HepG2 (cell line): ENCODE measurements at regions not wholly inside any gene's neighbourhood (a gene's known extent, or its start where the extent isn't known, plus 50 kb on each side); places are given as distances from the start of the nearest gene placed in this dataset.

Source experiments
- ATAC-seq: fragments of 200-7000 bp; cut with Tn5 transposase; 3 replicates; pipeline ENCODE4 v1.9.1; 2020; ENCODE audit warnings: mild to moderate bottlenecking, moderate library complexity
- BruUV-seq: library from RNA; stranded (reverse); fragments of 400-500 nt; replicated peaks from 2 replicates; lab custom pipeline; 2021; lab: Mats Ljungman, UMichigan
- CTCF ChIA-PET: fragments of 300-600 bp; formaldehyde crosslinking; extraction: SDS; loops from one replicate; lab custom pipeline; 2021; ENCODE audit warnings: low total read pairs, inconsistent platforms, low intra/inter-chr PET ratio; lab: Yijun Ruan, JAX
- POLR2A ChIA-PET: fragments of 350-600 bp; sonication (Branson Sonifier 250); formaldehyde crosslinking; loops from one replicate; lab custom pipeline; 2020; ENCODE audit warnings: antibody characterized with exemption, inconsistent platforms; lab: Yijun Ruan, JAX
- DNase-seq: peaks from one replicate; pipeline ENCODE4 v3.0.0-alpha.2; 2015; ENCODE audit warnings: low spot score
- FAIRE-seq: peaks from 3 replicates; lab custom pipeline; 2011; peaks lifted over from hg19 to GRCh38; lab: Jason Lieb, UNC
- H2AFZ ChIP-seq: one replicate; pipeline ENCODE4 v1.6.1; 2011; ENCODE audit warnings: low read length, inconsistent platforms
- H3K27ac ChIP-seq: fragments of 300-600 bp; 3 replicates; pipeline ENCODE4 v1.8.0; 2011; ENCODE audit warnings: mixed run types, mild to moderate bottlenecking, mixed read lengths, low read length, inconsistent platforms; ENCODE audit not compliant: insufficient read depth; ENCODE audit errors: extremely low read length
- H3K27me3 ChIP-seq, 2 experiments: fragments of 200-600 bp in 1 of 2; 2 replicates in 1 of 2; 3 replicates in 1 of 2; pipeline versions ENCODE4 v1.6.0 to v1.8.0; 2011; ENCODE audit warnings: low read length in 2 of 2, mild to moderate bottlenecking in 2 of 2, moderate library complexity in 2 of 2, inconsistent platforms in 1 of 2; ENCODE audit not compliant: insufficient read depth in 2 of 2, control insufficient read depth in 1 of 2
- H3K36me3 ChIP-seq, 2 experiments: fragments of 200-600 bp in 1 of 2; replicated peaks in 1 of 2; 2 replicates in 1 of 2; 3 replicates in 1 of 2; pipeline versions ENCODE4 v1.5.1 to v1.8.0; 2011; ENCODE audit warnings: low read length in 2 of 2, inconsistent platforms in 1 of 2; ENCODE audit not compliant: insufficient read depth in 2 of 2, control insufficient read depth in 1 of 2
- H3K4me1 ChIP-seq: 2 replicates; pipeline ENCODE4 v1.5.1; 2012; ENCODE audit warnings: low read length, inconsistent platforms; ENCODE audit not compliant: insufficient read depth
- H3K4me2 ChIP-seq: 2 replicates; pipeline ENCODE4 v1.6.0; 2011; ENCODE audit warnings: low read depth, low read length, inconsistent platforms
- H3K4me3 ChIP-seq, 3 experiments: fragments of 200-600 bp in 1 of 3; sonication (generic), shearing (Covaris generic) in 1 of 3; replicated peaks in 1 of 3; 2 replicates each; pipeline ENCODE4 v1.5.1; 2011 to 2016; ENCODE audit warnings: low read length in 3 of 3, inconsistent platforms in 2 of 3, low read depth in 2 of 3, mild to moderate bottlenecking in 2 of 3, control low read depth in 1 of 3, mixed read lengths in 1 of 3; ENCODE audit not compliant: insufficient read depth in 1 of 3
- H3K79me2 ChIP-seq: one replicate; pipeline ENCODE4 v1.6.1; 2011; ENCODE audit warnings: low read length, inconsistent platforms; ENCODE audit not compliant: insufficient read depth
- H3K9ac ChIP-seq: 2 replicates; pipeline ENCODE4 v1.6.0; 2011; ENCODE audit warnings: mild to moderate bottlenecking, low read depth, low read length, inconsistent platforms; ENCODE audit not compliant: insufficient read depth
- H3K9me3 ChIP-seq: 2 replicates; pipeline ENCODE4 v1.5.1; 2012; ENCODE audit warnings: mild to moderate bottlenecking, low read length
- H4K20me1 ChIP-seq: 2 replicates; pipeline ENCODE4 v1.6.0; 2011; ENCODE audit warnings: inconsistent platforms, mild to moderate bottlenecking, low read length, moderate library complexity; ENCODE audit not compliant: insufficient read depth
- HOXA3 ChIP-seq: sonication (generic); formaldehyde crosslinking; IDR thresholded peaks from 2 replicates; pipeline ENCODE4 v1.5.0; 2020; ENCODE audit warnings: missing genetic modification reagents
- MED13 ChIP-seq: sonication (generic); formaldehyde crosslinking; IDR thresholded peaks from 2 replicates; pipeline ENCODE4 v1.5.0; 2020; ENCODE audit warnings: missing genetic modification reagents
- NAIF1 ChIP-seq: sonication (generic); formaldehyde crosslinking; IDR thresholded peaks from 2 replicates; pipeline ENCODE4 v1.5.0; 2020; ENCODE audit warnings: mild to moderate bottlenecking, missing genetic modification reagents, borderline replicate concordance
- SMAD1 ChIP-seq: sonication (generic); formaldehyde crosslinking; IDR thresholded peaks from 2 replicates; pipeline ENCODE4 v1.4.0; 2020; ENCODE audit warnings: missing genetic modification reagents, low read depth, mild to moderate bottlenecking, borderline replicate concordance
- TP53 ChIP-seq: sonication (generic); formaldehyde crosslinking; conservative IDR thresholded peaks from 2 replicates; pipeline ENCODE4 v1.4.0; 2020; ENCODE audit warnings: missing genetic modification reagents
- WGBS: methylation state at CpG from one replicate; pipeline ENCODE4 v1.1.6; 2017; ENCODE audit warnings: low lambda C conversion rate; 5-methylcytosine and 5-hydroxymethylcytosine counted together
- in situ Hi-C: cut with HindIII; loops from 2 replicates; pipeline ENCODE4 v1.10.0; 2017; ENCODE audit warnings: low pct_unique_long_range_greater_than_20kb; ENCODE audit not compliant: extremely low pct_ligation_motif_present
- intact Hi-C: fragments of 100-400 bp; cut with micrococcal nuclease; formaldehyde crosslinking; loops from one replicate; pipeline ENCODE4 v1.10.0; 2022; ENCODE audit not compliant: unreplicated experiment
- TF ChIP-seq, protein P1 (sequence below): sonication (generic); formaldehyde crosslinking; IDR thresholded peaks from 2 replicates; pipeline ENCODE4 v1.4.0; 2020; ENCODE audit warnings: missing genetic modification reagents
- TF ChIP-seq, protein P2 (sequence below): sonication (generic); formaldehyde crosslinking; IDR thresholded peaks from 2 replicates; pipeline ENCODE4 v1.4.0; 2020; ENCODE audit warnings: missing genetic modification reagents
- TF ChIP-seq, protein P3 (sequence below): sonication (generic); formaldehyde crosslinking; IDR thresholded peaks from 2 replicates; pipeline ENCODE4 v1.5.0; 2020; ENCODE audit warnings: mild to moderate bottlenecking, missing genetic modification reagents, moderate library complexity

DNA sequence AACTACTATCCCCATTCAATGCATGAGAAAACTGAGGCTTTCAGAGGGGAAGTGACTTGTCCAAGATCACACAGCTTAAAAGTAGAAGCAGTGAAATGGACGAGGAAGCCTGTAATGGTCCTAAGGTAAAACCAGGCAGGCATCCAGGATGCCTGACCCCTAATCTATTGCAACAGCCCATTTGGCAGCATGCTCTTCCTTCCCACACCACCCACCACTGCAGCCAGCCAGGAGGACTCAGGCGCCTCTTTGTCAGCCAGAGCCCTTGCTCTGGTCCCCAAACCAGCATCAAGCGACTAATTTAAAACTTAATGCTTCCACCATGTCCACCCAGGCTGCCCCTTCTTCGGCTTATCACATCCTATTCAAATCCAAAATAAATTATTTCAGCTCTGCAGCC is 541.6 kb downstream of the CDK5RAP2 start:
- CTCF ChIA-PET: no interaction called here
- intact Hi-C loops (no loop called here), in situ Hi-C loops (no loop called here)
- WGBS: 1% methylated on average over 4 of the region's 4 CpGs
- BruUV-seq: no TSS peak
- Histone ChIP-seq H2AFZ (no peak overlapping the region), H3K4me2 (no peak overlapping the region), H3K27me3 (peaks cover 0 to 5% of the 10 kb centered on the region in 2 experiments; a peak in 1 of 5 replicates), H3K9me3 (no peaks in the 10 kb centered on the region), H4K20me1 (no peaks in the 10 kb centered on the region), H3K27ac (no peak overlapping the region), H3K4me1 (no peaks in the 10 kb centered on the region), H3K4me3 (no peak overlapping the region), H3K36me3 (no peaks in the 10 kb centered on the region), H3K79me2 (no peaks in the 10 kb centered on the region), H3K9ac (no peak overlapping the region)
- POLR2A ChIA-PET: no interaction called here
- FAIRE-seq (no peak), ATAC-seq (no peak), DNase-seq (no peak)
- TF ChIP-seq NAIF1 (no peak), HOXA3 (CRISPR knock-in tag) (no peak), TP53 (CRISPR knock-in tag) (no peak), SMAD1 (no peak)
- TF ChIP-seq, protein P1, sequence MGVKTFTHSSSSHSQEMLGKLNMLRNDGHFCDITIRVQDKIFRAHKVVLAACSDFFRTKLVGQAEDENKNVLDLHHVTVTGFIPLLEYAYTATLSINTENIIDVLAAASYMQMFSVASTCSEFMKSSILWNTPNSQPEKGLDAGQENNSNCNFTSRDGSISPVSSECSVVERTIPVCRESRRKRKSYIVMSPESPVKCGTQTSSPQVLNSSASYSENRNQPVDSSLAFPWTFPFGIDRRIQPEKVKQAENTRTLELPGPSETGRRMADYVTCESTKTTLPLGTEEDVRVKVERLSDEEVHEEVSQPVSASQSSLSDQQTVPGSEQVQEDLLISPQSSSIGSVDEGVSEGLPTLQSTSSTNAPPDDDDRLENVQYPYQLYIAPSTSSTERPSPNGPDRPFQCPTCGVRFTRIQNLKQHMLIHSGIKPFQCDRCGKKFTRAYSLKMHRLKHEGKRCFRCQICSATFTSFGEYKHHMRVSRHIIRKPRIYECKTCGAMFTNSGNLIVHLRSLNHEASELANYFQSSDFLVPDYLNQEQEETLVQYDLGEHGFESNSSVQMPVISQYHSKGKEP (CRISPR knock-in tag): no peak

DNA sequence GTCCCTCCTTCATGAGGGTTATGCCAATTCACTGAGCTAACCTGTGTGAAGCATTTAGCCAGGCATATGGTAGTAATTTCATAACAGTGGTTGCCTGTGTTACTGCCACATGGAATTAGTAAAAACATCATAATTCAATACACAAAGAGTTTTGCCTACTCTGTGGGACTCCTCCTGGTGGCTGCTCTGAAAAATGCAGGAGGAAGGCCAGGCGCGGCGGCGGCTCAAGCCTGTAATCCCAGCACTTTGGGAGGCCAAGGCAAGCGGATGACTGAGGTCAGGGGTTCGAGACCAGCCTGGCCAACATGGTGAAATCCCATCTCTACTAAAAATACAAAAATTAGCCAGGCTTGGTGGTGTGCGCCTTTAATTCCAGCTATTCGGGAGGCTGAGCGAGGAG is 547.3 kb downstream of the CDK5RAP2 start:
- intact Hi-C loops: no loop called here
- 71% methylated on average over 9 of the region's 9 CpGs for WGBS
- H2AFZ ChIP-seq: no peak overlapping the region
- no peak overlapping the region for H3K9ac ChIP-seq
- H3K36me3 ChIP-seq: no peaks in the 10 kb centered on the region
- no peak for TF ChIP-seq MED13 (CRISPR knock-in tag)
- TF ChIP-seq, protein P2, sequence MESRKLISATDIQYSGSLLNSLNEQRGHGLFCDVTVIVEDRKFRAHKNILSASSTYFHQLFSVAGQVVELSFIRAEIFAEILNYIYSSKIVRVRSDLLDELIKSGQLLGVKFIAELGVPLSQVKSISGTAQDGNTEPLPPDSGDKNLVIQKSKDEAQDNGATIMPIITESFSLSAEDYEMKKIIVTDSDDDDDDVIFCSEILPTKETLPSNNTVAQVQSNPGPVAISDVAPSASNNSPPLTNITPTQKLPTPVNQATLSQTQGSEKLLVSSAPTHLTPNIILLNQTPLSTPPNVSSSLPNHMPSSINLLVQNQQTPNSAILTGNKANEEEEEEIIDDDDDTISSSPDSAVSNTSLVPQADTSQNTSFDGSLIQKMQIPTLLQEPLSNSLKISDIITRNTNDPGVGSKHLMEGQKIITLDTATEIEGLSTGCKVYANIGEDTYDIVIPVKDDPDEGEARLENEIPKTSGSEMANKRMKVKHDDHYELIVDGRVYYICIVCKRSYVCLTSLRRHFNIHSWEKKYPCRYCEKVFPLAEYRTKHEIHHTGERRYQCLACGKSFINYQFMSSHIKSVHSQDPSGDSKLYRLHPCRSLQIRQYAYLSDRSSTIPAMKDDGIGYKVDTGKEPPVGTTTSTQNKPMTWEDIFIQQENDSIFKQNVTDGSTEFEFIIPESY (CRISPR knock-in tag): peak; percentile 89
- TF ChIP-seq, protein P3, sequence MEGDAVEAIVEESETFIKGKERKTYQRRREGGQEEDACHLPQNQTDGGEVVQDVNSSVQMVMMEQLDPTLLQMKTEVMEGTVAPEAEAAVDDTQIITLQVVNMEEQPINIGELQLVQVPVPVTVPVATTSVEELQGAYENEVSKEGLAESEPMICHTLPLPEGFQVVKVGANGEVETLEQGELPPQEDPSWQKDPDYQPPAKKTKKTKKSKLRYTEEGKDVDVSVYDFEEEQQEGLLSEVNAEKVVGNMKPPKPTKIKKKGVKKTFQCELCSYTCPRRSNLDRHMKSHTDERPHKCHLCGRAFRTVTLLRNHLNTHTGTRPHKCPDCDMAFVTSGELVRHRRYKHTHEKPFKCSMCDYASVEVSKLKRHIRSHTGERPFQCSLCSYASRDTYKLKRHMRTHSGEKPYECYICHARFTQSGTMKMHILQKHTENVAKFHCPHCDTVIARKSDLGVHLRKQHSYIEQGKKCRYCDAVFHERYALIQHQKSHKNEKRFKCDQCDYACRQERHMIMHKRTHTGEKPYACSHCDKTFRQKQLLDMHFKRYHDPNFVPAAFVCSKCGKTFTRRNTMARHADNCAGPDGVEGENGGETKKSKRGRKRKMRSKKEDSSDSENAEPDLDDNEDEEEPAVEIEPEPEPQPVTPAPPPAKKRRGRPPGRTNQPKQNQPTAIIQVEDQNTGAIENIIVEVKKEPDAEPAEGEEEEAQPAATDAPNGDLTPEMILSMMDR: peak; percentile 20; the same call in 1 of the 2 replicates
- no peaks in the 10 kb centered on the region for H3K79me2 ChIP-seq
- ChIA-PET CTCF (no interaction called here), POLR2A (no interaction called here)
- no peak for ATAC-seq
- no peak overlapping the region for H3K4me3 ChIP-seq
- in situ Hi-C loops: no loop called here
- H3K27ac ChIP-seq: no peak overlapping the region
- no peak for FAIRE-seq
- BruUV-seq: no TSS peak
- 0 out of 5 replicates have a peak, but pooled peaks cover 0 to 3% of the 10 kb centered on the region in 2 experiments for H3K27me3 ChIP-seq
- H3K9me3 ChIP-seq: no peaks in the 10 kb centered on the region
- DNase-seq: no peak
- H3K4me2 ChIP-seq: no peak overlapping the region
- H3K4me1 ChIP-seq: no peaks in the 10 kb centered on the region
- no peaks in the 10 kb centered on the region for H4K20me1 ChIP-seq
